ENCODE measurements at regions not wholly inside any gene's neighbourhood (a gene's known extent, or its start where the extent isn't known, plus 50 kb on each side); places are given as distances from the start of the nearest gene placed in this dataset.
A peak's percentile ranks its signal among the peaks of the same experiment; 100 is the strongest.

- no peaks in the 10 kb centered on the region for H3K36me3 ChIP-seq (replicated peaks in 1 of 2; ENCODE audit: control insufficient read depth in 2 of 2, insufficient read depth in 2 of 2, low read length in 2 of 2)
- H2BK15ac ChIP-seq (ENCODE audit: low read length): no peak overlapping the region
- H3K9me3 ChIP-seq (replicated peaks in 1 of 2; ENCODE audit: control insufficient read depth in 2 of 2, insufficient read depth in 1 of 2, low read depth in 1 of 2, low read length in 2 of 2): no peaks in the 10 kb centered on the region
- no peaks in the 10 kb centered on the region for H3K27me3 ChIP-seq (ENCODE audit: control insufficient read depth in 3 of 3, insufficient read depth in 3 of 3, low read depth in 1 of 3, low read length in 3 of 3)
- H3K4ac ChIP-seq (ENCODE audit: low read length): no peak overlapping the region
- WGBS, 2 donors (ENCODE audit: extremely low coverage in 2 of 2, insufficient read length in 2 of 2, insufficient replicate concordance in 1 of 2): no CpG with 5 or more reads among the region's 4 CpGs
- H3K9ac ChIP-seq (ENCODE audit: low read depth, low read length, poor library complexity): no peak overlapping the region
- no peak overlapping the region for H2BK5ac ChIP-seq (ENCODE audit: low read length)
- H3K18ac ChIP-seq (ENCODE audit: low read length): peak overlapping the region; percentile 46
- no peak overlapping the region for H2AFZ ChIP-seq (ENCODE audit: low read length)
- no peak overlapping the region for H4K8ac ChIP-seq (ENCODE audit: low read depth, low read length)
- no peak overlapping the region for H2BK12ac ChIP-seq (ENCODE audit: low read length)
- peaks cover 0 to 11% of the 10 kb centered on the region in 2 donors for H3K4me1 ChIP-seq (ENCODE audit: control insufficient read depth in 2 of 2, insufficient read depth in 1 of 2, low read depth in 1 of 2, low read length in 2 of 2)
- H4K91ac ChIP-seq (ENCODE audit: low read depth, low read length, poor library complexity): no peak overlapping the region
- DNase-seq (ENCODE audit: low spot score): no peak
- no peak overlapping the region for H2BK120ac ChIP-seq (ENCODE audit: low read depth, low read length)
- H3K79me1 ChIP-seq (ENCODE audit: low read depth, low read length): no peaks in the 10 kb centered on the region
- no peak overlapping the region for H3K23ac ChIP-seq (ENCODE audit: low read depth, low read length, poor library complexity)
- no peak overlapping the region for H3K4me2 ChIP-seq (ENCODE audit: insufficient read depth, low read length, poor library complexity, severe bottlenecking)
- no peak overlapping the region for H2AK5ac ChIP-seq (ENCODE audit: low read depth, low read length)
- H3K14ac ChIP-seq (ENCODE audit: low read length): no peak overlapping the region
- no peak overlapping the region for H3K27ac ChIP-seq (replicated peaks; ENCODE audit: low read length)
- no peak overlapping the region for H3K4me3 ChIP-seq (ENCODE audit: low read length in 2 of 2)
Measured at GRCh38 chr10:118914629-118915028, 114.9 kb upstream of the NANOS1 start.

DNA sequence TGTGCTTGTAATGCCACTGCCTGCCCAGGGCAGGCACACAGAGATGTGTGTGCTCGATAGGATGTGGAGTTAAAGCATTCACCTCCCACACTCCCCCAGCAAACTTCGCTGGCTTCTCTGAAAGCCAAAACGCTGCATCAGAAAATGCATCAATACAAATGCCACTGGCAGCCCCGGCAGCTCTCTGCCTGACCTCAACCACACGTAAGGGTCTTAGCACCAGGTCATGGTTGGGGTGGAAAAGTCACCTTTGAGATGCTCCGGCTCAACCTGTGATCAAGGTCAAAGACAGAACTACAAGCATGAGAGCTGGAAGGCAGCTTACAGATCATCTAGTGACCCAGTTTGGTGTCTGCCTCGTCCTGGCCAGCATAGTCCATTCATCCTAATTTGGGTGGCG, 114.4 kb upstream of the NANOS1 start:
- Histone ChIP-seq H3K4me1 (ENCODE audit: control insufficient read depth in 2 of 2, insufficient read depth in 1 of 2, low read depth in 1 of 2, low read length in 2 of 2) (peaks cover 0 to 11% of the 10 kb centered on the region in 2 donors), H3K4me3 (ENCODE audit: low read length in 2 of 2) (no peak overlapping the region), H4K91ac (ENCODE audit: low read depth, low read length, poor library complexity) (peak overlapping the region; percentile 22), H3K36me3 (replicated peaks in 1 of 2; ENCODE audit: control insufficient read depth in 2 of 2, insufficient read depth in 2 of 2, low read length in 2 of 2) (no peaks in the 10 kb centered on the region), H2BK15ac (ENCODE audit: low read length) (no peak overlapping the region), H2BK5ac (ENCODE audit: low read length) (no peak overlapping the region), H3K9ac (ENCODE audit: low read depth, low read length, poor library complexity) (no peak overlapping the region), H3K27ac (replicated peaks; ENCODE audit: low read length) (no peak overlapping the region), H2BK120ac (ENCODE audit: low read depth, low read length) (no peak overlapping the region), H3K9me3 (replicated peaks in 1 of 2; ENCODE audit: control insufficient read depth in 2 of 2, insufficient read depth in 1 of 2, low read depth in 1 of 2, low read length in 2 of 2) (no peaks in the 10 kb centered on the region), H3K18ac (ENCODE audit: low read length) (no peak overlapping the region), H3K23ac (ENCODE audit: low read depth, low read length, poor library complexity) (no peak overlapping the region), H2AK5ac (ENCODE audit: low read depth, low read length) (no peak overlapping the region), H3K79me1 (ENCODE audit: low read depth, low read length) (no peaks in the 10 kb centered on the region), H3K14ac (ENCODE audit: low read length) (no peak overlapping the region), H4K8ac (ENCODE audit: low read depth, low read length) (no peak overlapping the region), H3K4me2 (ENCODE audit: insufficient read depth, low read length, poor library complexity, severe bottlenecking) (no peak overlapping the region), H3K27me3 (ENCODE audit: control insufficient read depth in 3 of 3, insufficient read depth in 3 of 3, low read depth in 1 of 3, low read length in 3 of 3) (no peaks in the 10 kb centered on the region), H2AFZ (ENCODE audit: low read length) (no peak overlapping the region), H2BK12ac (ENCODE audit: low read length) (no peak overlapping the region), H3K4ac (ENCODE audit: low read length) (no peak overlapping the region)
- no peak for DNase-seq (ENCODE audit: low spot score)
- WGBS, 2 donors (ENCODE audit: extremely low coverage in 2 of 2, insufficient read length in 2 of 2, insufficient replicate concordance in 1 of 2): no CpG with 5 or more reads among the region's 8 CpGs

GRCh38 chr10:118916777-118917176, 112.7 kb upstream of the NANOS1 start:
- Histone ChIP-seq H3K4me2 (ENCODE audit: insufficient read depth, low read length, poor library complexity, severe bottlenecking) (no peak overlapping the region), H2AK5ac (ENCODE audit: low read depth, low read length) (peak overlapping the region; percentile 67), H3K4me1 (ENCODE audit: control insufficient read depth in 2 of 2, insufficient read depth in 1 of 2, low read depth in 1 of 2, low read length in 2 of 2) (peaks cover 0 to 9% of the 10 kb centered on the region in 2 donors), H3K27ac (replicated peaks; ENCODE audit: low read length) (no peak overlapping the region), H2BK5ac (ENCODE audit: low read length) (no peak overlapping the region), H2AFZ (ENCODE audit: low read length) (no peak overlapping the region), H3K18ac (ENCODE audit: low read length) (peak overlapping the region; percentile 31), H3K4ac (ENCODE audit: low read length) (no peak overlapping the region), H4K91ac (ENCODE audit: low read depth, low read length, poor library complexity) (no peak overlapping the region), H3K79me1 (ENCODE audit: low read depth, low read length) (no peaks in the 10 kb centered on the region), H2BK15ac (ENCODE audit: low read length) (no peak overlapping the region), H3K36me3 (replicated peaks in 1 of 2; ENCODE audit: control insufficient read depth in 2 of 2, insufficient read depth in 2 of 2, low read length in 2 of 2) (no peaks in the 10 kb centered on the region), H3K27me3 (ENCODE audit: control insufficient read depth in 3 of 3, insufficient read depth in 3 of 3, low read depth in 1 of 3, low read length in 3 of 3) (no peaks in the 10 kb centered on the region), H2BK120ac (ENCODE audit: low read depth, low read length) (no peak overlapping the region), H3K9ac (ENCODE audit: low read depth, low read length, poor library complexity) (no peak overlapping the region), H3K23ac (ENCODE audit: low read depth, low read length, poor library complexity) (no peak overlapping the region), H3K9me3 (replicated peaks in 1 of 2; ENCODE audit: control insufficient read depth in 2 of 2, insufficient read depth in 1 of 2, low read depth in 1 of 2, low read length in 2 of 2) (no peaks in the 10 kb centered on the region), H3K14ac (ENCODE audit: low read length) (no peak overlapping the region), H3K4me3 (ENCODE audit: low read length in 2 of 2) (no peak overlapping the region), H4K8ac (ENCODE audit: low read depth, low read length) (no peak overlapping the region), H2BK12ac (ENCODE audit: low read length) (peak overlapping the region; percentile 89)
- WGBS, 2 donors (ENCODE audit: extremely low coverage in 2 of 2, insufficient read length in 2 of 2, insufficient replicate concordance in 1 of 2): no CpG with 5 or more reads among the region's 6 CpGs
- no peak for DNase-seq (ENCODE audit: low spot score)

DNA sequence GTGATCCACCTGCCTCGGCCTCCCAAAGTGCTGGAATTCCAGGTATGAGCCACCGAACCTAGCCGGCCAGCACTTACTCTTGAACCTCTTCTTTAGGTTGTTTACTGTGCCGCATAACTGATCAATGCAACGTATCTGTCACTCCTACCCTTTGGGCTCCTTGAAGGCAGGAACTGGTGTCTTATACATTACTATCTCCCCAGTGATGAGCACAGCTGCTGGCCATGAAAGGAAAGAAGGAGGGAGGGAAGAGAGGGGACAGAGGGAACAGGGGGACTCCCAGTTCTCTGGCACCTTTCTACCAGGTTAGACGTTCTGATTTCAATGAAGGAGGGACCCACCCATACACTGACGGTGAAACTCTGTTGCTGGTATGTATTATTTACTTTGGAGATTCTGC, 111.8 kb upstream of the NANOS1 start:
- DNase-seq (ENCODE audit: low spot score): no peak
- peak overlapping the region; percentile 9 for H3K18ac ChIP-seq (ENCODE audit: low read length)
- no peaks in the 10 kb centered on the region for H3K79me1 ChIP-seq (ENCODE audit: low read depth, low read length)
- H4K91ac ChIP-seq (ENCODE audit: low read depth, low read length, poor library complexity): no peak overlapping the region
- no peak overlapping the region for H3K4me3 ChIP-seq (ENCODE audit: low read length in 2 of 2)
- H2BK12ac ChIP-seq (ENCODE audit: low read length): no peak overlapping the region
- no peaks in the 10 kb centered on the region for H3K27me3 ChIP-seq (ENCODE audit: control insufficient read depth in 3 of 3, insufficient read depth in 3 of 3, low read depth in 1 of 3, low read length in 3 of 3)
- no peaks in the 10 kb centered on the region for H3K9me3 ChIP-seq (replicated peaks in 1 of 2; ENCODE audit: control insufficient read depth in 2 of 2, insufficient read depth in 1 of 2, low read depth in 1 of 2, low read length in 2 of 2)
- peaks cover 0 to 9% of the 10 kb centered on the region in 2 donors for H3K4me1 ChIP-seq (ENCODE audit: control insufficient read depth in 2 of 2, insufficient read depth in 1 of 2, low read depth in 1 of 2, low read length in 2 of 2)
- no CpG with 5 or more reads among the region's 7 CpGs for WGBS, 2 donors (ENCODE audit: extremely low coverage in 2 of 2, insufficient read length in 2 of 2, insufficient replicate concordance in 1 of 2)
- no peak overlapping the region for H3K4me2 ChIP-seq (ENCODE audit: insufficient read depth, low read length, poor library complexity, severe bottlenecking)
- H2BK5ac ChIP-seq (ENCODE audit: low read length): no peak overlapping the region
- no peak overlapping the region for H2AK5ac ChIP-seq (ENCODE audit: low read depth, low read length)
- H3K9ac ChIP-seq (ENCODE audit: low read depth, low read length, poor library complexity): no peak overlapping the region
- H3K36me3 ChIP-seq (replicated peaks in 1 of 2; ENCODE audit: control insufficient read depth in 2 of 2, insufficient read depth in 2 of 2, low read length in 2 of 2): no peaks in the 10 kb centered on the region
- no peak overlapping the region for H3K23ac ChIP-seq (ENCODE audit: low read depth, low read length, poor library complexity)
- no peak overlapping the region for H3K4ac ChIP-seq (ENCODE audit: low read length)
- H3K14ac ChIP-seq (ENCODE audit: low read length): no peak overlapping the region
- H2AFZ ChIP-seq (ENCODE audit: low read length): no peak overlapping the region
- H4K8ac ChIP-seq (ENCODE audit: low read depth, low read length): no peak overlapping the region
- H2BK120ac ChIP-seq (ENCODE audit: low read depth, low read length): no peak overlapping the region
- peak overlapping the region; percentile 43 for H2BK15ac ChIP-seq (ENCODE audit: low read length)
- peak overlapping the region; percentile 30 for H3K27ac ChIP-seq (replicated peaks; ENCODE audit: low read length)
